ENCODE measurements at regions not wholly inside any gene's neighbourhood (a gene's known extent, or its start where the extent isn't known, plus 50 kb on each side); places are given as distances from the start of the nearest gene placed in this dataset.

DNA sequence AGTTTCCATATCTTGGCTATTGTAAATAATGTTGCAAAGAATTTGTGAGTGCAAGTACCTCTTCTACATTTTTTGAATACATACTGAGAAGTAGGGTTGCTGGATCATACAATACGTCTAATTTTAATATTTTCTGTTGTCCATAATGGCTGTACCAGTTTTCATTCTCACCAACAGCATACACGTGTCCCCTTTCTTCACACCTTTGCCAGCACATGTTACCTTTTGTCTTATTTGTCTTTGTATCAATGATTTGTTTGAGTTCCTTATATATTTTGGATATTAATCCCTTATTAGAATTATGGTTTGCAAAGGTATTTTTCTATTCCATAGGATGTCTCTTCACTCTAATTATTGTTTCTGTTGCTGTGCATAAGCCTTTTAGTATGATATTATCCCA, 904.3 kb downstream of the METTL15 start (continued):
- TF ChIP-seq, protein P1, sequence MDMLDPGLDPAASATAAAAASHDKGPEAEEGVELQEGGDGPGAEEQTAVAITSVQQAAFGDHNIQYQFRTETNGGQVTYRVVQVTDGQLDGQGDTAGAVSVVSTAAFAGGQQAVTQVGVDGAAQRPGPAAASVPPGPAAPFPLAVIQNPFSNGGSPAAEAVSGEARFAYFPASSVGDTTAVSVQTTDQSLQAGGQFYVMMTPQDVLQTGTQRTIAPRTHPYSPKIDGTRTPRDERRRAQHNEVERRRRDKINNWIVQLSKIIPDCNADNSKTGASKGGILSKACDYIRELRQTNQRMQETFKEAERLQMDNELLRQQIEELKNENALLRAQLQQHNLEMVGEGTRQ (IDR thresholded peaks at IDR 0.05; ENCODE audit: borderline replicate concordance, low read depth, low read length), result no peak
- TF ChIP-seq RCOR1 (IDR thresholded peaks at IDR 0.05; ENCODE audit: low read length) (no peak), RXRA (IDR thresholded peaks at IDR 0.05; ENCODE audit: borderline replicate concordance, low read depth) (no peak), EZH2phosphoT487 (IDR thresholded peaks at IDR 0.05; ENCODE audit: borderline replicate concordance, low read depth) (no peak), USF1 (IDR thresholded peaks at IDR 0.05; ENCODE audit: borderline replicate concordance, low read depth) (no peak), CTCF (IDR thresholded peaks at IDR 0.05) (no peak), TCF12 (IDR thresholded peaks at IDR 0.05) (no peak)

DNA sequence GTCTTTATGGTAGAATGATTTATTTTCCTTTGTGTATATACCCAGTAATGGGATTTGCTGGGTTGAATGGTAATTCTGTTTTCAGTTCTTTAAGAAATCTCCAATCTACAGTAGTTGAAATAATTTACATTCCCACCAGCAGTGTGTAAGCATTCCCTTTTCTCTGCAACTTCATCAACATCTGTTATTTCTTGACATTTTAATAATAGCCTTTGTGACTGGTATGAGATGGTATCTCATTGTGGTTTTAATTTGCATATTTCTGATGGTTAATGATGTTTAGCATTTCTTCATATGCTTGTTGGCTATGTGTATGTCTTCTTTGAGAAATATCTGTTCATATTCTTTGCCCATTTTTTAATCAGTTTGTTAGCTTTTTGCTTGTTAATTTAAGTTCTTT, 901.2 kb downstream of the METTL15 start:
- Histone ChIP-seq H3K4me2 (no peak overlapping the region), H3K9me3 (no peaks in the 10 kb centered on the region), H3K9me2 (no peaks in the 10 kb centered on the region), H2AFZ (ENCODE audit: low read depth) (no peak overlapping the region), H4K20me1 (ENCODE audit: insufficient read depth) (no peaks in the 10 kb centered on the region), H3F3A (replicated peaks; ENCODE audit: insufficient read depth) (no peaks in the 10 kb centered on the region), H3K27ac (ENCODE audit: low read depth in 2 of 2, low read length in 1 of 2) (no peak overlapping the region), H3K79me2 (ENCODE audit: insufficient read depth) (no peaks in the 10 kb centered on the region), H3K4me3 (ENCODE audit: low read depth in 2 of 2, low read length in 1 of 2) (no peak overlapping the region), H3K9ac (no peak overlapping the region), H3K4me1 (ENCODE audit: control insufficient read depth in 1 of 2, insufficient read depth in 2 of 2, low read depth in 1 of 2, low read length in 1 of 2) (no peaks in the 10 kb centered on the region; a peak in 1 of 4 replicates), H3K27me3 (ENCODE audit: insufficient read depth) (no peaks in the 10 kb centered on the region), H3K36me3 (replicated peaks in 1 of 2; ENCODE audit: control insufficient read depth in 1 of 2, insufficient read depth in 2 of 2, low read length in 1 of 2) (no peaks in the 10 kb centered on the region)
- ChIA-PET POLR2A (no interaction called here), CTCF (no interaction called here)
- peak; percentile 60 for TF ChIP-seq PBX3 (IDR thresholded peaks at IDR 0.05)
- TF ChIP-seq POLR2AphosphoS5 (IDR thresholded peaks at IDR 0.05; ENCODE audit: low read depth, low read length), result no peak
- peak; percentile 60 for TF ChIP-seq TCF12 (IDR thresholded peaks at IDR 0.05)
- TF ChIP-seq EP300 (IDR thresholded peaks at IDR 0.05; ENCODE audit: borderline replicate concordance in 1 of 2, low read depth in 1 of 2, low read length in 1 of 2), result peak in 1 of 2 experiments; percentile 57; a peak in 1 of 4 replicates
- TF ChIP-seq TEAD4 (IDR thresholded peaks at IDR 0.05; ENCODE audit: borderline replicate concordance, insufficient read depth), result no peak
- DNase-seq, result no peak

- no peaks in the 10 kb centered on the region for H3K27me3 ChIP-seq (ENCODE audit: insufficient read depth)
- H3K9me3 ChIP-seq, result no peaks in the 10 kb centered on the region
- no peak overlapping the region for H3K27ac ChIP-seq (ENCODE audit: low read depth in 2 of 2, low read length in 1 of 2)
- POLR2A ChIA-PET, result no interaction called here
- TF ChIP-seq JUND (IDR thresholded peaks at IDR 0.05) (no peak), POLR2AphosphoS5 (IDR thresholded peaks at IDR 0.05; ENCODE audit: low read depth, low read length) (no peak), CTCF (IDR thresholded peaks at IDR 0.05) (no peak)
- no peak overlapping the region for H3K4me2 ChIP-seq
- H3F3A ChIP-seq (replicated peaks; ENCODE audit: insufficient read depth), result no peaks in the 10 kb centered on the region
- no peak for DNase-seq
- CTCF ChIA-PET, result no interaction called here
- no peaks in the 10 kb centered on the region for H3K9me2 ChIP-seq
- no peak overlapping the region for H3K9ac ChIP-seq
- H3K4me3 ChIP-seq (ENCODE audit: low read depth in 2 of 2, low read length in 1 of 2), result no peak overlapping the region
- H2AFZ ChIP-seq (ENCODE audit: low read depth), result no peak overlapping the region
- no peaks in the 10 kb centered on the region for H4K20me1 ChIP-seq (ENCODE audit: insufficient read depth)
- H3K36me3 ChIP-seq (replicated peaks in 1 of 2; ENCODE audit: control insufficient read depth in 1 of 2, insufficient read depth in 2 of 2, low read length in 1 of 2), result no peaks in the 10 kb centered on the region
- H3K4me1 ChIP-seq (ENCODE audit: control insufficient read depth in 1 of 2, insufficient read depth in 2 of 2, low read depth in 1 of 2, low read length in 1 of 2), result no peaks in the 10 kb centered on the region; a peak in 1 of 4 replicates
- no peaks in the 10 kb centered on the region for H3K79me2 ChIP-seq (ENCODE audit: insufficient read depth)
These were observed 900.3 kb downstream of the METTL15 start for GRCh38 chr11:29008481-29008880.
